Activated naive CD4-positive, alpha-beta T cell treated with anti-CD3 and anti-CD28 coated beads, Interleukin-2, amount 10 ng/mL, durations not matched to agents 7 days and 5 days (primary cell): ENCODE measurements at regions not wholly inside any gene's neighbourhood (a gene's known extent, or its start where the extent isn't known, plus 50 kb on each side); places are given as distances from the start of the nearest gene placed in this dataset.

Experiments
- CTCF ChIA-PET: fragments of 350-600 bp; sonication (Branson Sonifier 250); formaldehyde crosslinking; loops from one replicate; lab custom pipeline; 2021; ENCODE audit warnings: antibody characterized with exemption; lab: Charles Lee
- DNase-seq: peaks from one replicate; pipeline ENCODE4 v3.0.0-alpha.2; 2020
- H3K27ac Mint-ChIP-seq: one replicate; pipeline ENCODE4 v1.8.0; 2021; ENCODE audit warnings: mild to moderate bottlenecking, moderate library complexity, mixed read lengths
- H3K27me3 Mint-ChIP-seq: one replicate; pipeline ENCODE4 v1.8.0; 2021; ENCODE audit warnings: mild to moderate bottlenecking, mixed read lengths
- H3K36me3 Mint-ChIP-seq: one replicate; pipeline ENCODE4 v1.8.0; 2021; ENCODE audit warnings: mixed read lengths
- H3K4me1 Mint-ChIP-seq: one replicate; pipeline ENCODE4 v1.8.0; 2021; ENCODE audit warnings: mixed read lengths
- H3K4me3 Mint-ChIP-seq: one replicate; pipeline ENCODE4 v1.8.0; 2021; ENCODE audit warnings: mild to moderate bottlenecking, moderate library complexity, mixed read lengths
- H3K9me3 Mint-ChIP-seq: one replicate; pipeline ENCODE4 v1.8.0; 2021; ENCODE audit warnings: mixed read lengths

GRCh38 chr10:78186572-78186971 lies 152.9 kb downstream of the RPS24 start:
- CTCF ChIA-PET = no interaction called here
- no peaks in the 10 kb centered on the region for H3K9me3 Mint-ChIP-seq
- no peak overlapping the region for H3K27ac Mint-ChIP-seq
- DNase-seq = no peak
- no peaks in the 10 kb centered on the region for H3K27me3 Mint-ChIP-seq
- no peak overlapping the region for H3K4me3 Mint-ChIP-seq
- H3K4me1 Mint-ChIP-seq = no peaks in the 10 kb centered on the region
- no peaks in the 10 kb centered on the region for H3K36me3 Mint-ChIP-seq

GRCh38 chr10:78187371-78187770 lies 153.7 kb downstream of the RPS24 start:
- no peak for DNase-seq
- Mint-ChIP-seq H3K4me1 (no peaks in the 10 kb centered on the region), H3K27ac (no peak overlapping the region), H3K27me3 (peaks cover 6% of the 10 kb centered on the region), H3K36me3 (no peaks in the 10 kb centered on the region), H3K4me3 (no peak overlapping the region), H3K9me3 (no peaks in the 10 kb centered on the region)
- CTCF ChIA-PET = no interaction called here

GRCh38 chr10:78188446-78188845 lies 154.8 kb downstream of the RPS24 start:
- Mint-ChIP-seq H3K4me1 (no peaks in the 10 kb centered on the region), H3K27me3 (peaks cover 9% of the 10 kb centered on the region), H3K27ac (no peak overlapping the region), H3K4me3 (no peak overlapping the region), H3K36me3 (no peaks in the 10 kb centered on the region), H3K9me3 (peaks cover 3% of the 10 kb centered on the region)
- CTCF ChIA-PET = no interaction called here
- no peak for DNase-seq

GRCh38 chr10:78190051-78190825 lies 156.6 kb downstream of the RPS24 start:
- Mint-ChIP-seq H3K9me3 (peaks cover 3% of the 10 kb centered on the region), H3K36me3 (no peaks in the 10 kb centered on the region), H3K4me1 (no peaks in the 10 kb centered on the region), H3K27me3 (peaks cover 9% of the 10 kb centered on the region), H3K4me3 (no peak overlapping the region), H3K27ac (no peak overlapping the region)
- no peak for DNase-seq
- CTCF ChIA-PET = no interaction called here

- Mint-ChIP-seq H3K4me1 (no peaks in the 10 kb centered on the region), H3K27ac (no peak overlapping the region), H3K4me3 (no peak overlapping the region), H3K9me3 (peaks cover 3% of the 10 kb centered on the region), H3K36me3 (no peaks in the 10 kb centered on the region), H3K27me3 (peaks cover 9% of the 10 kb centered on the region)
- no peak for DNase-seq
- CTCF ChIA-PET = no interaction called here
Measured at GRCh38 chr10:78191301-78191700, 157.6 kb downstream of the RPS24 start.

GRCh38 chr10:78193189-78193588 lies 159.5 kb downstream of the RPS24 start:
- H3K9me3 Mint-ChIP-seq = peaks cover 3% of the 10 kb centered on the region
- no peaks in the 10 kb centered on the region for H3K4me1 Mint-ChIP-seq
- DNase-seq = no peak
- H3K36me3 Mint-ChIP-seq = no peaks in the 10 kb centered on the region
- CTCF ChIA-PET = no interaction called here
- H3K27ac Mint-ChIP-seq = no peak overlapping the region
- no peak overlapping the region for H3K4me3 Mint-ChIP-seq
- H3K27me3 Mint-ChIP-seq = peaks cover 9% of the 10 kb centered on the region

- CTCF ChIA-PET = no interaction called here
- no peak for DNase-seq
- no peak overlapping the region for H3K4me3 Mint-ChIP-seq
- H3K36me3 Mint-ChIP-seq = no peaks in the 10 kb centered on the region
- H3K9me3 Mint-ChIP-seq = peaks cover 3% of the 10 kb centered on the region
- H3K27ac Mint-ChIP-seq = no peak overlapping the region
- no peaks in the 10 kb centered on the region for H3K4me1 Mint-ChIP-seq
- H3K27me3 Mint-ChIP-seq = peaks cover 9% of the 10 kb centered on the region
Measured at GRCh38 chr10:78194050-78194449, 160.4 kb downstream of the RPS24 start.

- no peaks in the 10 kb centered on the region for H3K36me3 Mint-ChIP-seq
- peaks cover 3% of the 10 kb centered on the region for H3K9me3 Mint-ChIP-seq
- CTCF ChIA-PET = no interaction called here
- peaks cover 9% of the 10 kb centered on the region for H3K27me3 Mint-ChIP-seq
- no peak for DNase-seq
- H3K4me1 Mint-ChIP-seq = no peaks in the 10 kb centered on the region
- no peak overlapping the region for H3K27ac Mint-ChIP-seq
- no peak overlapping the region for H3K4me3 Mint-ChIP-seq
Measured at GRCh38 chr10:78194539-78195402, 161.1 kb downstream of the RPS24 start.

- H3K27ac Mint-ChIP-seq = no peak overlapping the region
- CTCF ChIA-PET = no interaction called here
- DNase-seq = no peak
- peaks cover 9% of the 10 kb centered on the region for H3K27me3 Mint-ChIP-seq
- no peaks in the 10 kb centered on the region for H3K36me3 Mint-ChIP-seq
- H3K4me3 Mint-ChIP-seq = no peak overlapping the region
- H3K9me3 Mint-ChIP-seq = peaks cover 3% of the 10 kb centered on the region
- no peaks in the 10 kb centered on the region for H3K4me1 Mint-ChIP-seq
Measured at GRCh38 chr10:78196396-78196795, 162.7 kb downstream of the RPS24 start.

- Mint-ChIP-seq H3K4me1 (no peaks in the 10 kb centered on the region), H3K9me3 (peaks cover 3% of the 10 kb centered on the region), H3K36me3 (no peaks in the 10 kb centered on the region), H3K27me3 (peaks cover 6% of the 10 kb centered on the region), H3K27ac (no peak overlapping the region), H3K4me3 (no peak overlapping the region)
- DNase-seq = no peak
- CTCF ChIA-PET = interaction anchor here (0.7 kb wide), 1 partner anchor 1208 kb away, joined by 3 read pairs; no protein-coding TSS in a partner anchor
Measured at GRCh38 chr10:78196964-78197363, 163.3 kb downstream of the RPS24 start.

GRCh38 chr10:78197628-78198272 lies 164.1 kb downstream of the RPS24 start:
- CTCF ChIA-PET = interaction anchor here (0.7 kb wide), 1 partner anchor 1207 kb away, joined by 3 read pairs; no protein-coding TSS in a partner anchor
- no peak overlapping the region for H3K4me3 Mint-ChIP-seq
- H3K27me3 Mint-ChIP-seq = peaks cover 8% of the 10 kb centered on the region
- no peak overlapping the region for H3K27ac Mint-ChIP-seq
- peaks cover 3% of the 10 kb centered on the region for H3K9me3 Mint-ChIP-seq
- H3K36me3 Mint-ChIP-seq = no peaks in the 10 kb centered on the region
- H3K4me1 Mint-ChIP-seq = no peaks in the 10 kb centered on the region
- no peak for DNase-seq

- CTCF ChIA-PET = no interaction called here
- Mint-ChIP-seq H3K27ac (no peak overlapping the region), H3K4me3 (no peak overlapping the region), H3K27me3 (peaks cover 8% of the 10 kb centered on the region), H3K36me3 (no peaks in the 10 kb centered on the region), H3K4me1 (no peaks in the 10 kb centered on the region), H3K9me3 (no peaks in the 10 kb centered on the region)
- DNase-seq = no peak
Measured at GRCh38 chr10:78199005-78199725, 165.5 kb downstream of the RPS24 start.

GRCh38 chr10:78199759-78200158 lies 166.1 kb downstream of the RPS24 start:
- no peak overlapping the region for H3K27ac Mint-ChIP-seq
- H3K27me3 Mint-ChIP-seq = peaks cover 8% of the 10 kb centered on the region
- no peaks in the 10 kb centered on the region for H3K9me3 Mint-ChIP-seq
- H3K4me1 Mint-ChIP-seq = no peaks in the 10 kb centered on the region
- H3K36me3 Mint-ChIP-seq = no peaks in the 10 kb centered on the region
- CTCF ChIA-PET = no interaction called here
- no peak overlapping the region for H3K4me3 Mint-ChIP-seq
- DNase-seq = no peak

- CTCF ChIA-PET = no interaction called here
- Mint-ChIP-seq H3K4me1 (peaks cover 3% of the 10 kb centered on the region), H3K27ac (no peak overlapping the region), H3K4me3 (no peak overlapping the region), H3K9me3 (no peaks in the 10 kb centered on the region), H3K27me3 (peaks cover 8% of the 10 kb centered on the region), H3K36me3 (no peaks in the 10 kb centered on the region)
- DNase-seq = no peak
Measured at GRCh38 chr10:78200686-78201085, 167.0 kb downstream of the RPS24 start.
